ENCODE measurements at regions not wholly inside any gene's neighbourhood (a gene's known extent, or its start where the extent isn't known, plus 50 kb on each side); places are given as distances from the start of the nearest gene placed in this dataset.

- TF ChIP-seq EZH2 (IDR thresholded peaks at IDR 0.05; ENCODE audit: borderline replicate concordance, low read length), result no peak
- TF ChIP-seq CTCF (conservative IDR thresholded peaks at IDR 0.05 in 1 of 2, IDR thresholded peaks at IDR 0.05 in 1 of 2; ENCODE audit: extremely low read depth in 1 of 2, insufficient read depth in 1 of 2, low read depth in 1 of 2, low read length in 2 of 2), result no peak
Measured at GRCh38 chr1:87981810-87982209, 653.1 kb downstream of the LMO4 start.
